ENCODE measurements at regions not wholly inside any gene's neighbourhood (a gene's known extent, or its start where the extent isn't known, plus 50 kb on each side); places are given as distances from the start of the nearest gene placed in this dataset.
"Not testable (repeated sequence)": the region's sequence is repeated elsewhere in the genome, so short reads cannot be mapped to it uniquely, and the experiment has no call there.

- H2AFZ ChIP-seq (ENCODE audit: low read depth, low read length, poor library complexity, severe bottlenecking); intact Hi-C loops (cut with micrococcal nuclease); DNase-seq (ENCODE audit: low read depth, low spot score); H4K20me1 ChIP-seq (ENCODE audit: insufficient read depth); H3K4me2 ChIP-seq (ENCODE audit: low read length); H3K79me2 ChIP-seq (ENCODE audit: insufficient read depth, low read length); RAD21 ChIA-PET (ENCODE audit: low non-redundant PET in 1 of 2, low total read pairs in 2 of 2, uncharacterized antibody in 2 of 2, unreplicated experiment in 2 of 2); POLR2A ChIA-PET; BruUV-seq (replicated peaks); ATAC-seq; H3K27me3 ChIP-seq (ENCODE audit: insufficient read depth, low read length); H3K27ac ChIP-seq (ENCODE audit: low read depth, low read length); H3K36me3 ChIP-seq (ENCODE audit: control insufficient read depth in 1 of 2, insufficient read depth in 2 of 2, low read length in 2 of 2); CTCF ChIA-PET; H3K9ac ChIP-seq (ENCODE audit: low read length); H3K9me3 ChIP-seq (ENCODE audit: control insufficient read depth in 1 of 2, insufficient read depth in 1 of 2, low read depth in 1 of 2, low read length in 2 of 2); H3K9me2 ChIP-seq (ENCODE audit: insufficient read depth); H3K4me1 ChIP-seq (ENCODE audit: control insufficient read depth in 1 of 2, insufficient read depth in 2 of 2, low read length in 2 of 2); H3K4me3 ChIP-seq (replicated peaks in 1 of 2; ENCODE audit: low read depth in 1 of 2, low read length in 2 of 2): not testable (repeated sequence)
These were observed 247.6 kb downstream of the FZD1 start for GRCh38 chr7:91511861-91512260.

- H3K4me2 ChIP-seq (ENCODE audit: low read length): no peak overlapping the region
- no peaks in the 10 kb centered on the region for H3K36me3 ChIP-seq (ENCODE audit: control insufficient read depth in 1 of 2, insufficient read depth in 2 of 2, low read length in 2 of 2)
- no peaks in the 10 kb centered on the region for H3K9me3 ChIP-seq (ENCODE audit: control insufficient read depth in 1 of 2, insufficient read depth in 1 of 2, low read depth in 1 of 2, low read length in 2 of 2)
- ChIA-PET CTCF (no interaction called here), POLR2A (no interaction called here), RAD21 (ENCODE audit: low non-redundant PET in 1 of 2, low total read pairs in 2 of 2, uncharacterized antibody in 2 of 2, unreplicated experiment in 2 of 2) (no interaction called here)
- no peaks in the 10 kb centered on the region for H3K4me1 ChIP-seq (ENCODE audit: control insufficient read depth in 1 of 2, insufficient read depth in 2 of 2, low read length in 2 of 2)
- no TSS peak for BruUV-seq (replicated peaks)
- H3K9ac ChIP-seq (ENCODE audit: low read length): no peak overlapping the region
- no peaks in the 10 kb centered on the region for H3K79me2 ChIP-seq (ENCODE audit: insufficient read depth, low read length)
- no peak overlapping the region for H3K4me3 ChIP-seq (replicated peaks in 1 of 2; ENCODE audit: low read depth in 1 of 2, low read length in 2 of 2)
- H2AFZ ChIP-seq (ENCODE audit: low read depth, low read length, poor library complexity, severe bottlenecking): no peak overlapping the region
- H3K27ac ChIP-seq (ENCODE audit: low read depth, low read length): no peak overlapping the region
- H4K20me1 ChIP-seq (ENCODE audit: insufficient read depth): no peaks in the 10 kb centered on the region
- DNase-seq (ENCODE audit: low read depth, low spot score) (no peak), ATAC-seq (no peak)
- intact Hi-C loops (cut with micrococcal nuclease): no loop called here
- TF ChIP-seq FOSL1 (IDR thresholded peaks at IDR 0.05; ENCODE audit: low read depth) (no peak), ELF1 (IDR thresholded peaks at IDR 0.05; ENCODE audit: borderline replicate concordance, low read depth) (no peak), MAX (IDR thresholded peaks at IDR 0.05) (no peak)
- no peaks in the 10 kb centered on the region for H3K27me3 ChIP-seq (ENCODE audit: insufficient read depth, low read length)
- no peaks in the 10 kb centered on the region for H3K9me2 ChIP-seq (ENCODE audit: insufficient read depth)
These were observed 248.7 kb downstream of the FZD1 start for GRCh38 chr7:91512958-91513357.

- Histone ChIP-seq H3K4me2 (ENCODE audit: low read length) (no peak overlapping the region), H3K9me3 (ENCODE audit: control insufficient read depth in 1 of 2, insufficient read depth in 1 of 2, low read depth in 1 of 2, low read length in 2 of 2) (no peaks in the 10 kb centered on the region), H3K9me2 (ENCODE audit: insufficient read depth) (no peaks in the 10 kb centered on the region), H4K20me1 (ENCODE audit: insufficient read depth) (no peaks in the 10 kb centered on the region), H3K36me3 (ENCODE audit: control insufficient read depth in 1 of 2, insufficient read depth in 2 of 2, low read length in 2 of 2) (no peaks in the 10 kb centered on the region), H3K4me1 (ENCODE audit: control insufficient read depth in 1 of 2, insufficient read depth in 2 of 2, low read length in 2 of 2) (no peaks in the 10 kb centered on the region), H3K27me3 (ENCODE audit: insufficient read depth, low read length) (0 out of 2 replicates have a peak, but pooled peaks cover 4% of the 10 kb centered on the region), H2AFZ (ENCODE audit: low read depth, low read length, poor library complexity, severe bottlenecking) (no peak overlapping the region), H3K4me3 (replicated peaks in 1 of 2; ENCODE audit: low read depth in 1 of 2, low read length in 2 of 2) (no peak overlapping the region), H3K27ac (ENCODE audit: low read depth, low read length) (no peak overlapping the region), H3K9ac (ENCODE audit: low read length) (no peak overlapping the region), H3K79me2 (ENCODE audit: insufficient read depth, low read length) (no peaks in the 10 kb centered on the region)
- BruUV-seq (replicated peaks): no TSS peak
- ChIA-PET POLR2A (no interaction called here), CTCF (no interaction called here), RAD21 (ENCODE audit: low non-redundant PET in 1 of 2, low total read pairs in 2 of 2, uncharacterized antibody in 2 of 2, unreplicated experiment in 2 of 2) (no interaction called here)
- no peak for DNase-seq (ENCODE audit: low read depth, low spot score)
- intact Hi-C loops (cut with micrococcal nuclease): no loop called here
- ATAC-seq: no peak
- TF ChIP-seq YY1 (IDR thresholded peaks at IDR 0.05; ENCODE audit: extremely low read depth, insufficient replicate concordance, low read depth, low read length): no peak
- TF ChIP-seq EZH2phosphoT487 (IDR thresholded peaks at IDR 0.05; ENCODE audit: borderline replicate concordance): no peak
- TF ChIP-seq POLR2A (IDR thresholded peaks at IDR 0.05; ENCODE audit: borderline replicate concordance, extremely low read depth, insufficient read depth, insufficient read length): no peak
- no peak for TF ChIP-seq ATF3 (IDR thresholded peaks at IDR 0.05)
- no peak for TF ChIP-seq JUND (IDR thresholded peaks at IDR 0.05)
- TF ChIP-seq POLR2AphosphoS5 (IDR thresholded peaks at IDR 0.05; ENCODE audit: low read depth, low read length): no peak
- no peak for TF ChIP-seq ZNF274 (IDR thresholded peaks at IDR 0.05; ENCODE audit: low read depth, low read length)
- TF ChIP-seq FOSL1 (IDR thresholded peaks at IDR 0.05; ENCODE audit: low read depth): no peak
- no peak for TF ChIP-seq ELF1 (IDR thresholded peaks at IDR 0.05; ENCODE audit: borderline replicate concordance, low read depth)
- no peak for TF ChIP-seq CEBPB (IDR thresholded peaks at IDR 0.05; ENCODE audit: low read depth)
- no peak for TF ChIP-seq MAX (IDR thresholded peaks at IDR 0.05)
- TF ChIP-seq SP1 (IDR thresholded peaks at IDR 0.05; ENCODE audit: low read depth): no peak
- no peak for TF ChIP-seq RAD21 (IDR thresholded peaks at IDR 0.05; ENCODE audit: low read depth)
- TF ChIP-seq CBX3 (IDR thresholded peaks at IDR 0.05; ENCODE audit: low read depth): no peak
These were observed 250.4 kb downstream of the FZD1 start for GRCh38 chr7:91514591-91514990.
